GM10266 (cell line): ENCODE measurements at regions not wholly inside any gene's neighbourhood (a gene's known extent, or its start where the extent isn't known, plus 50 kb on each side); places are given as distances from the start of the nearest gene placed in this dataset.

ENCODE experiments used
- DNase-seq: peaks from one replicate; pipeline ENCODE4 v3.0.0; 2012; ENCODE audit errors: extremely low spot score
- CTCF ChIP-seq: IDR thresholded peaks from 2 replicates; pipeline ENCODE4 v1.5.1; 2012; ENCODE audit warnings: mild to moderate bottlenecking, low read depth; ENCODE audit not compliant: control insufficient read depth, insufficient read depth; ENCODE audit errors: missing control alignments

- DNase-seq = no peak
- TF ChIP-seq CTCF = no peak
Measured at GRCh38 chr15:95733931-95734330, 596.6 kb upstream of the NR2F2 start.

GRCh38 chr15:95734422-95735316, 595.8 kb upstream of the NR2F2 start:
- no peak for DNase-seq
- TF ChIP-seq CTCF = no peak

DNA sequence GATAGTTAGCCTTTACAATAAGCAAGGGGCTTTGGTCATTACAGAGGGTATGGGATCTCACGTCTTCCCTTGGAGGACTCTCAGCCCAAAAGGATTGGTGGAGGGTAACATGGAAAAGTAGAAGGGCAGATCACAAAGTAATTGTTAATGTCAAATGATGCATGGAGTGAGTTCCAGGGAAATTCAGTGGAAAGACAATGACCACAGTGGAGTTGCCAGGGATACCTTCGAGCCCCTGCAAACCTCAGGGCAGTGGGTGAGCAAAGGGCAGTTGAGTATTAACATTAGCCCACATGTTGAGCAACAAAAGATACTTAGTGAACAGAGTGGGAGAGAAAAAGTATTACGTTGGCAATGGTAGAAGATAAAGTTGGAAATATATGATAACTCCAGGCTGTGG, 593.4 kb upstream of the NR2F2 start:
- DNase-seq = no peak
- no peak for TF ChIP-seq CTCF

DNA sequence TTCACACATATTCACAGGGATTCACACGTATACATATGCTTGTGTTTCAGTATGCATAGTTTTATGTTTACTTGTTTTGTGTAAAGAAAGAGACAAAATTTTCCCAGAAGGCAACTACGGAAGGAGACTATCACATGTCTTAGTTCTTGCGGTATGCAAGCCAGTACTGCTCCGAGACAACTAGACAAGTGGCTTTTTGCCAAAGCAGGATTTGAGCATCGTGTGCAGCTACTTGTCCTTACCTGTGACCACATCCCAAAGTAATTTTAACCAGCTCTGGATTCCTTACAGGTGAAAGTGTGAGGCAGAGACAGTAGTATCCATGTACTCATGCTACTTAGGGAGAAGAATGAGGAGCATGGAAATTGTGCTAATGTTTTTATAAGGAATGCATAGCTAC, 591.4 kb upstream of the NR2F2 start:
- no peak for TF ChIP-seq CTCF
- DNase-seq = no peak

DNA sequence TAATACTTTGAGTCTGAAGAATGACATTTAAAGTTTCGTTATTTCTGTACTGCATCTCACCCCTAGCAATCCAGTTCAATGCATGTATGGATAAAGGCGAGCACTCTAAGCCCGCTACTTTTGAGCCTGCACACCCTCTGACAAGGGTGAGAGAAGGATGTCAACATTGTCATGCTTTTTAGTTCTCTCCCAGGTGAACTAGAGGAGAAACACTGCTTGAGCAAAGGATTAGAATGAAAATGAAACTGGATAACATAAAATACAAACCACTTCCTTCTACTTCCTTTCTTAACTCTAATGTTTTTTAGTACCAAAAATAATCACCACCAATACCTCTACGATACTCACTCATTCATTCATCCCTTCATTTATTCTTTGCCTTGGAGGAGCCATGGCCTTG, 588.7 kb upstream of the NR2F2 start:
- DNase-seq = no peak
- no peak for TF ChIP-seq CTCF

DNA sequence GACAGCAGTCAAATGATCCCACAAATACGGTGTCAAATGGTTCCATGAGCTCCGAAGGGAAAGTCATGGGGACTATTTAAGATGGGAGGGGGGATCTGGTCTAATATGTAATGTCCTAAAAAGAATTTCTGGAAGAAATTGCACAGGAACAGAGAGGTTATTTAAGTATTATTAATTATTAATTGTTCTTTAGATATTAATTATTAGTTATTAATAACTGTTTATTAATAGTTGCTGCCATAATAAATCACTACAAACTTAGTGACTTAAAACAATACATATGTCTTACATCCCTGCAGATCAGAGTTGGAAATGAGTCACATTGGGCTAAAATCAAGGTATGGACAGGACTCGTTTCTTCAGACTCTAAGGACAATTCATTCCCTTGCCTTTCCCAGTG, 588.2 kb upstream of the NR2F2 start:
- no peak for TF ChIP-seq CTCF

GRCh38 chr15:95742836-95743235, 587.7 kb upstream of the NR2F2 start:
- no peak for DNase-seq
- no peak for TF ChIP-seq CTCF

More for the DNA sequence above, 588.2 kb upstream of the NR2F2 start:
- no peak for DNase-seq
